GM21576 (cell line): ENCODE measurements at regions not wholly inside any gene's neighbourhood (a gene's known extent, or its start where the extent isn't known, plus 50 kb on each side); places are given as distances from the start of the nearest gene placed in this dataset.

Source experiments
- ATAC-seq: cut with Tn5 transposase; IDR thresholded peaks from one replicate; pipeline ENCODE4 v1.9.1; 2021; ENCODE audit warnings: mild to moderate bottlenecking, moderate library complexity; ENCODE audit not compliant: unreplicated experiment

DNA sequence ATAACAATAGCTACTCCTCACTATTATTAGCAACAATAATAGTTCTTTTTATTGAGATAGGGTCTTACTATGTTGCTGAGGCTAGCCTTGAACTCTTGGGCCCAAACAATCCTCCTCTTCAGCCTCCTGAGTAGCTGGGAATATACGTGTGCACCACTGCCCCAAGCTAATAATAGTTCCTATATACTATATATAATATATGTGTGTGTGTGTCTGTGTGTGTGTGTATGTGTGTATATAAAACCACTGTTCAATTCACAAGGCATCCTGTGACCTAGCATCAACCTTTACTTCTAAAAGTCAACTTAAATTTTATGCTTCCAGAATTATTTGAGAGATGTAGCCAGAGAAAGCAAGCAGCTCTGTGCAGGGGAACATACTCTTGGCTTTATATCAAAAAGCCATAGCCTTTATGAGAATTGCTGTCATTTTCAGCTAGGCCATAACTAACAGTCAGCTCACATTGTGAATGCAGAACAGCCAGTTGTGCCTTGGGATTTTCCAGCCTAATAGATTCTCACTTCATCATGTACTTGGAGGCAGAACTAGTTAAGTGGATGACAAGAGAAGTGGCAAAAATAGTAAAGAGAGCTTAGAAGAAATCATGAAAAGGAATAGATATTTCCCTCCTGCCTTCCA, 665.5 kb downstream of the NYAP2 start:
- ATAC-seq: no peak

DNA sequence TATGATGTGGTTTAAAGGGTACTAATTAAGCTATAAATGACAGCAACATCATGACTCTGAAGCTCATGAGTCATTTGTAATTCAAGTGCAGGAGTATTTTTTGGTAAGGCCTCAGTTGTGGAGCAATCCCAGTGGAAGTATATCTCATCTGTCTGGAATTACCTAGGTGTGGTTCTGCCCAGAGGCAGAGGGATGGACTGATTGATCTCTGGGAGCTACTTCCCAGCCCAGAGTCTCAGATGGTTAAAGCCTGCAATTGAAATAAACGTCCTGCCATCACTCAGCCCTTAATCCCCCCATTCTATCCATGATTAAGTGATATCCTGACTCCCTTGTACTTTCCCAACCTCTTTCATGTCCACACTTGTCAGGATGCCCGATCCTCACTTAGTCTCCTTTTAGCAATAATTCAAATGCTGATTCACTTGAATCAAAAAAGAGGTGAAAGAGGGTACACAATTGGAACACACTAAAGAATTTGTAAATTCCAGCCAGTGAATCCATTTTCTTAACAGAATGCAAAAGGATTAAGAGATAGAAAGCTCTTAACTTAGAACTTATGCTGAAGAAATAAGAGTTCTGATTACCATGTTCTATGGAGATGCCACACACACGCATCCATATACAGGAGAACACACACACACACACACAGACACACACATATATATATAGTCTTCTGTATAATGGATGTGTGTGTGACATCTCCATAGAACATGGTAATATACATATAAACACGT, 664.4 kb downstream of the NYAP2 start:
- ATAC-seq: no peak

DNA sequence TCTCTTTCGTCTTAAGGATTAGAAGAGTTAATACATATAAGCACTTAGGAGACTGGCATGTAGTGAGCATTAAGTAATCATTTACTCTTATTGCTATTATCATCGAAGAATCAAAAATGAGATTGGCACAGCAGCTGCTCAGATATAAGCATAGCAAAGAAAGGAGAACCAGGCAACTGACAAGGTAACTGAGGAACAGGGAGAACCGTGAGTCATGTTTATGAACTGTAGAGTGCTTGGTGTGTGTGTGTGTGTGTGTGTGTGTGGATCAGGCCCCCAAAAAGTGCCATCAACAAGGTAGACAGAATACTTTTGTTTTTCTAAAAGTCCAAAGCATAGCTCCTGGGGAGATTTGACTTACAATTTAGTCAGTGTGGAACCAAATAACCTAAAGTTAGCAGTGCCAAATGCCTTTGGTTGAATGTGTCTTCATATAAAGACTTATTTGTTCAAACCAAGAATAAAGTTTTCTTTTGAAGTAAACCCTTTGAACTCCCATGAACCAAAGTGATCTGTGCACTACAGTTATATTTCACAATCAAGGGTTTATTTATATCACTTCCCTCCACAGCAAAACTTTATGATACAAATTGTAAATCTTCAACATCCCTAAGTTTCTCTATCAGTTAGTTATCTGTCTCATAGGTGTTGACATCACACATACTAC, 660.6 kb downstream of the NYAP2 start:
- no peak for ATAC-seq

DNA sequence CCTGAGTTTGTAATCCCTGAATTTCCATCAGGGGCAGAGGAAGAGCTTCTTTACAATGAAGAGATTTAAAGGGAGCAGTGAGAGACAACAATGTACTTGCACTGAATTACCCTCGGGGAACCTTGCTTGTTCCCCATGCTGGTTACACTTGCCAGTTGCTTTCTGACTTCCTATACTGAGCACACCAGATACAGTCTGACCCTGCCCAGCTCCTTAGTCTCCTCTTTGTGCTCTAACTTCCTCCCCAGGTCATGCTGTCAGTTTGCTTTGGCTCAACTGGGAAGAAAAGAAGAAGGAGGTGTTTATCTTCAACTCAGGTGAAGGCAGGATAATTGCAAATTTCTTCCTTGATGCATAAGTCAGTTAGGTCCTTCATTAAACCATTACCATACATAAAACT, 658.4 kb downstream of the NYAP2 start:
- ATAC-seq: no peak

DNA sequence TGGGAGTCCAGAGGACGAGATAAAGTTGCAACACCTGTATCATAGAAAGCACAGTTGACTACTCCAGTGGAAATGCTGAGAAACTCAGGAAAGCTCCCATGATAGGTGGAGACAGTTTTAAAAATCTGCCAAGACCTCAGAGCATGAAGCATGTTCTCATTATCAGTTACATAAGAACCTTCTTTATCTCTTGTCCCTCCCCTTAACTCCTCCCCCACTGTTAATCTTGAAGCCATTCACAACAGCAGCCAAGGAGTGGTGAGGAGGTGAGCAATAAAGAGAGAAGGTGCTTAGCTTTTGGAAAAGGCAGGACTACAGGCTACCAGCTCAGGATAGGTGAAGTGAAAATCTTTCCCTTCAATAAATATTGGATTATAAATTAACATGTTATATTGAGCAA, 657.9 kb downstream of the NYAP2 start:
- no peak for ATAC-seq

DNA sequence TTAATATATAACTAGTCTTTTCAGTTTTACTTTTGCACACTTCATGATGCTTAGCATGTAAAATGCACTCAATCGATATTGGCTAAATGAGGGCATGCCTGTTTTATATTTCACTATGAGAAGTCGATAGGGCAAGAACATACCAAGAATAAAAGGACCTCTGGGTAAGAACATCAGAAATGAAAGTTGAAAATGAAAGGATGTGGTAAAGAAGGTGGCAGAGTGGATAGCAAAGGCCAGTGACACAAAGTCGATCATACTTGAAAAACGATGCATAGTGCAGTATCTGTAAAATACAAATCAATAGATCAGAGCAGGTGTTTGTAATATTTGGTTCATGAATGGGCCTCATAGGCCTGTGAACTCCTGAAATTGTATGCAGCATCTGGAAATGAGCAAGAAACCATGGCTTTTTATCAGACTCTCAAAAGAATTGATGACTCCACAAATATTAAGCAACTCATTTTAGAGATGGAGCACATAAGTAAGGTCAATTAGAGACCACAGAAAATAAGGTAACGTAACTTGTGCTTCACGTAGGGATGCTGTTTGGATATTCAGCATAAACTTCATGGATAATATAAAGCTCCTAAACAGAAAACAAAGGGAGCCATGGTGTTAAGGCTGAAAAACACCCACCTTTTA, 653.4 kb downstream of the NYAP2 start:
- no peak for ATAC-seq

DNA sequence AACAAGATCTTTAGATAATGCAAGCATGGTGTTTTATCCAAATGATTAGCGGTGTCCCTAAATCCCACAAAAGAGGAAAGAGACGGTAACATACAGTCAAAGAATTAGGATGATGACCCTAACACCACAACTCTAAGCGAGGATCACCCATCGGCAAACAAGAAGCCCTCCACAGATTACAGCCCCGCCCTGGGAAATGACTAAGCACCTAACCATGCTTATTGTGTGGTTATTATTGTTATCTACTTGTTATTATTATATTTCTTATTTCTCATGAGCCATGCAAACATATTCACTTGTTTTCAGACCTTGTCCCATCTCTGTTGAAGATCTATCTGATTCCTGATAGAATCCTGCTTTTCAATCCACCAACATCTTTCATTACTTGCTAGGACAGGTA, 651.3 kb downstream of the NYAP2 start:
- no peak for ATAC-seq

DNA sequence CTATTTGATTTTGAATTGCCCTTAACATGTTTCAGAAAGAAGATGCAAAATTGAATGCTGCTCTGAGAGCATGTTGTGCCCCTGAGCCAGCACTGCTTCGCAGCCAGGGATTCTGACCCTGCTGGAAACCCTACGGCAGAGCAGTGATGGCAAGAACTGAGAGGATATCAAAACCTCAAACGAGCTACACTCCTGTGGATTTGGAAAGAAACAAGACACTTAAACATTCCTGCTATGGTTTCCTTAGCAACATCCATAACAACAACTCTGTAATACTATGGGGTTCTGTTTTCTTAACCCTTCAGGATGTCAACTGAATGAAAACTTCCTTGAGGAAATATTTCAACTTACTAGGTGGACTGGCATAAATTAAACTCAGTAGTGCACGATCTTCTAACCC, 649.1 kb downstream of the NYAP2 start:
- no peak for ATAC-seq

DNA sequence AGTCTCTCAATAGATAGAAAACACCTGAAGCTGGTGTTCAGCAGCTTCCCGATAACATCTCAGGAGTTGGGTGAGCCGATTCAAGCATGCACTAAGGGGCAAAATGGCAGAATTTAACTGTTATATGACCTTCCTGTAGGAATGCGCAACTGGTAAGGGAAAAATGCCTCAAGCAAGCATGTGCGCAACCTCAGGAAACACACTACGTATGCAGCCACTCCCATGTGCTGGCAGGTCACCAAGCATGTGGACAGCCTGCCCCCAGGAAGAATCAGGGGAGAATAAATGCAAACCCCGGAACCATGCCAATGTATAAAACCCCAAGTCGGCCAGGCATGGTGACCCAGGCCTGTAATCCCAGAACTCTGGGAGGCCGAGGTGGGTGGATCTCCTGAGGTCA, 645.6 kb downstream of the NYAP2 start:
- ATAC-seq: no peak

DNA sequence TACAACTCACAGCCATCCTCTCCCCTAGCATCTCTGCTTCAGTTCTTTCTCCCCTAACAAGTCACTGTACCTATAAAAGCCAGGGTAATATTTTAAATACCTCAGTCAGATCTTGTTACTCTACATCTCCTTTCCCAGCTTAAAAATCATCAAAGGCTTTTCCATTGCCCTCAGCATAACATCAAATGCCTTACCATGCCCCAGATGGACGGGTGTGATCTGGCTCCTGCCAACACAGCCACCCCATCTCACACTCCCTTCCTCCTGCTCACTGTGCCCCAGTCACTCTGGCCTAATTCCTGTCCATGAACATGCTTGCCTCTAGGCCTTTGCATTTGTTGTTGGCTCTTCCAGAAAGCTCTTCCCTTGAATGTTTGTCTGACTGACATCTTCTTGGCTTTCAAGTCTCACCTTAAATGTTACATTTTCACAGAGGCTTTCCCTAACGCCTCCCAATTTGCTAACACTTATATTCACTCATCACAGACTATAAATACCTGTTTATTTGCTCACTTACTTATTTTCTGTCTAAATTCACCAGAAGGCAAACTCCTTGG, 640.9 kb downstream of the NYAP2 start:
- ATAC-seq: no peak

DNA sequence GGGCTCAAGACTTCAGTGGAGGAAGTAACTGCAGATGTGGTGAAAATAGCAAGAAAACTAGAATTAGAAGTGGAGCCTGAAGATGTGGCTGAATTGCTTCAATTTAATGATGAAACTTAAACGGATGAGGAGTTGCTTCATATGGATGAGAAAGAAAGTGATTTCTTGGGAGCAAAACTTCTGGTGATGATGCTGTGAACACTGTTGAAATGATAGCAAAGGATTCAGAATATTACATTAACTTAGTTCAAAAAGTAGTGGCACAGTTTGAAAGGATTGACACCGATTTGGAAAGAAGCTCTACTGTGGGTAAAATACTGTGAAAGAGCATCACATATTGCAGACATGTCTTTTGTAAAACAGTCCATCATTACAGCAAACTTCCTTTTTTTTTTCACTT, 638.0 kb downstream of the NYAP2 start:
- no peak for ATAC-seq

DNA sequence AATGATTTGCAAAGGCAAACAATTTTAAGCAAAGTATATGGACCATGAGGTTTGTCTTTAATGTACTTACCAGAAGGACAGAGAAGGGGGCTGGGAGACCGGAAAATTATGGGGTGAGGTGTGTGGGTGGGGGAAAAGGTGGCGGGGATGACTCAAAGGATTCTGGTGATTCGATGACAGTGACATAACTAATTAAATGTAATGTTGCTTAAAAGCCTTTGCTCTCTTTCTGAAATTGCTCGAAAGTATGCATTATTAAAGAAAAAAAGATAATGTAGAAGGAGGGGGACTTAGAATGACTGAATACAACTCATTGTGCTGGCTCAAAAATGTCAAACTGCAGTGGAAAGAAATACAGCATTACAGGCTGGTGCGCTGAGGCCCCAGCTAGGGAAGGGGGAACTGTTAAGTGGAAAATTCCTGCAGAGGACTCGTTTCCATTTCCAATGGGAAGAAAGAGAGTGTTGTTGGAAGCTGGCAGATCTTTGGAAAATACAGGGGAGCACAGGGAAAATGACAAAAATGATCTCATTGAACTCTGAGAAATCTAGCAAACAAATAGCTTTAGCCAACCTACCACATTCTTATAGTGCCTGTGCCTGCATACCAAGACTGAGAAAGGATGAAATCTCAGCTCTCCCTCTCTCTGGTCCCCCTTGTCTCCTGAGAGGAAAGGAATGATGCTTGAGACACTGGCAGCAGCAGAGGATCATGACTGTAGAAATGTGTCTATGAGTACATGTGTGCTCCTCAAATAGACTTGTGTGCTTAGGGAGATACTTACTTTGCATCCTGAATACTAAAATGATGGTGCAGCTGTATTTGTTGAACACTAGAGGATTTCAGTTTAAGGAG, 632.4 kb downstream of the NYAP2 start:
- no peak for ATAC-seq

DNA sequence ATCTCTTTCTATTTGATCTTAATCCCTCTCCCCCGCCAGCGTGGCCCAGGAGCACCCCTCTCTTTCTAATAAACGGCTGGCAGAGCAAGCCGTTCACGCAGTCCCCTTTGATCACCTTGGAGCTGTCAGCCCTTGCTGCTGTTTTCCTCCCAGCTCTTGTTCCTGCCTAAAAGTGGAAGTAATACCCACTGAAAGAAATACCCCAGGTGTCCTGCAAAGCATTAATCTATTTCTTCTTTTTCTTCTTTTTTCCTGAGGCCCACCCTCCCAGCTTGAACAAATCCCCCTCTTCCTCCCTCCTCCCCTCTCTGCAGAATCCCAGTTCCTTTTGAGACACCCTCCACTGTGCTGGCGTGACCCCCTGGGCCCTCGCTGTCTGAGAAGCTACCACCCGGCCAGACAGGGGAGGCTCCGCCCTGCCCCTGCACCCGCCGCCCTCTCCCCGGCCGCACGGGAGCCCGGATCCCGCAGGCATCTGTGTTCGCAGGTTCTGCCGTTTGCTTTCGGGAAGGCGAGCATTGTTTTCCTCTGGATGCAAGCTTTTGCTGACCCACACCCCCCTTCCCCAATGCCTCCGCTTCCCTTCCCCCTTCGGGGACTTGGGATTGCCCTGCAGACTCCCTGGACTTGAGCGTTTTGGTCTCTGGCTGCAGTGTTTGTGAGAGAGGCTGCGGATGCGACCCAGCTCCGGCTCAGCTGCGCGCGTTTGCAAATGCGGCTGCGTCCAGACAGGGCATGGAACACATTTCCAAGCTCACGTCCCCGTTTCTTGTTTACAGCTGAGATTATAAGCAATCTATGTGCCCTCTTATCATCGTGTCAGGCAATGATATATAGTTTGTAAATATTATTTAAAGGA, 631.5 kb downstream of the NYAP2 start:
- ATAC-seq: no peak

DNA sequence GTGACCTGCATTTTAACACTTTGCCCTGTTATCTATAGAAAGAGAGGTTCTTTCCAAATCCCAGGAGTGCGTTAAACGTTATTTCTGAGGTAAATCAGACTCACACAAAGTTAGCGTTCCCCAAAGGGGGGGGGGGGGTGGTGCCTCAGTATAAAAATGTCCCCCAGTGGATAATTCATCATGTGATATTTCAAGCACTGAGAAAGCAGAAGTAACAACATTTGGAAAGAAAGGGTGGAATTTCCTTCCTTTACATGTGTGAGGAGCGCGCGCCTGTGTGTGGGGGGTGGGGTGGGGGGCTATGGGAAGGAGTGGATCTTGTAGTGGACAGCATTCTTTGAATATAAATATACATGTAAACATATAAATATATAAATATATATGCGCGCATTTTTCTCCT, 630.9 kb downstream of the NYAP2 start:
- no peak for ATAC-seq

DNA sequence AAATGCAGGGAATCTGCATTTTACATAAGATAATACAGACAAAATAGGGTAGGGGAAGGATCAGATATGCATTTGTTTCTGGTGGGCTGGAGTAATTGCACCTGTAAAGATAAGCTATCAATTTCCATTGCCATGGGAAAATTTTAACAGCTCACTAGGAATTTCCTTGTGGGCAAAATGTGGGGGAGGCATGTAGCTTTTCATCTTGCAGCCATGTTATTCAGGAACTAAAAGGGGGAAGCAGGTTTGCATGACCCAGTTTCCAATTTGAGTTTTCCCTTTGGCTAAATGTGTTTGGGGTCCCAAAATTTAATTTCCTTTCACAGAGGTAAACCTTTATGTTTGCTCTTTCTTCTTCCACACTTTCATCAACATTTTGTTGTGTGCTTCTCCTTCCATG, 624.4 kb downstream of the NYAP2 start:
- ATAC-seq: no peak

DNA sequence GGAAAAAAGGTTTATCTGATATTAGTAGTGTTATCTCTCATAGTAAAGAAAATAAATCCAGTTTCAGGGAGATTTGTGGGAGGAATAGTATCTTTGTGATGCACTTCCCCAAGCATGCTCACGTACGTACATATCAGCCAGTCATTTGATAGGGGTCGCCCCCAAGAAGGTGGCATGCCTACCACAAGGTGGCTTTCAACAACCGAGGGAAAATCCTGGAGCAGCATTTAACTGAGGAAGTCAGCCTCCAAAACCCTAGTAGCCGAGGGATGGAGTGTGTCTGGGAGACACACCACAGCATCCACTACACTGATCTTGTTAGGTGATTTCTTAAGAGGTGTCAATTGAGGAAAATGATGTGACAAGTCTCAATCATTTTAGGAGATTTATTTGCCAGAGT, 623.9 kb downstream of the NYAP2 start:
- no peak for ATAC-seq

DNA sequence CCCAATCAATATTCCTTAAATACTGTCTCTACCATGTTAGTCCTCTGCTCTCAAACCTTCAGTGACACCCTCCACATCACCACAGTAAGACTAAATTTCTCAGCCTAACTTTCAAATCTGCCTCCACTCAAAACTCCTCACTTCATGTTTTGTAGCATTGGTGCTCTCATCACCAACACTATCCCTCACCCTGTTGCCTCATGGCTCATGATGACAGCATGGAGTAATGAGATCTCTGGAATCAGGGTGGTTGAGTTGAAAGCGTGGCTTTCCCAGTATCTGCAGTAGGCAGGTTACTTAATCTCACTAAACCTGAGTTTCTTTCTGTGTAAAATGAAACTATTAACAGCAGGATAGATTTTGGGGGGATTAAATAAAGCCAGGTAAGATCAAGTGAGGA, 621.4 kb downstream of the NYAP2 start:
- no peak for ATAC-seq

DNA sequence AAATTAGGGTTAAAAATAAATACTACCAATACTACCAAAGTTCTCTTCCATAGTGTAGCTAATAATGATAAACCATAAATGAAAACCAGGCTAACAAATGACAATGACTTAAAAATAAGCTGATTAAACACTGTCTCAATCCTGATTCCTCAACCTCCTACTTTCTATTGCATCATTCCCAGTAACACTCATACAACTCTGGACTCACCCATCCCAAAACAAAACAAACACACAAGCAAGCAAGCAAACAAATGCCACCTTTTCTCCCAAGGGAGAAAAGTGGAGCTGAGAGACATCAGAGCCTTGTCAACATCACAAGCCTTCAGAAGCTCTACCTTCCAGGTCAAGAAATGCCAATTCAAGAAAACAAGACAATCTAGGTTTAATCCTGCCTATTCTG, 620.7 kb downstream of the NYAP2 start:
- ATAC-seq: no peak

DNA sequence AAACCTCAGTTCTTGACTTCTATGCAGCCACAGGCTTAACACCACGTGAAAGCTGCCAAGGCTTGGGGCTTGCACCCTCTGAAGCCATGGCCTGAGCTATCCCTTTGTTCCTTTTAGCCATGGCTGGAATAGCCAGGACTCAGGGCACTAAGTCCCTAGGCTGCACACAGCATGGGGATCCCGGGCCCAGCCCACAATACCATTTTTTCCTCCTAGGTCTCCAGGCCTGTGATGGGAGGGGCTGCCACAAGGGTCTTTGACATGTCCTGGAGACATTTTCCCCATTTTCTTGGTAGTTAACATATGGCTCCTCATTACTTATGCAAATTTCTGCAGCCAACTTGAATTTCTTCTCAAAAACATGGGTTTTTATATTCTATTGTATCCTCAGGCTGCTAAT, 619.1 kb downstream of the NYAP2 start:
- no peak for ATAC-seq

DNA sequence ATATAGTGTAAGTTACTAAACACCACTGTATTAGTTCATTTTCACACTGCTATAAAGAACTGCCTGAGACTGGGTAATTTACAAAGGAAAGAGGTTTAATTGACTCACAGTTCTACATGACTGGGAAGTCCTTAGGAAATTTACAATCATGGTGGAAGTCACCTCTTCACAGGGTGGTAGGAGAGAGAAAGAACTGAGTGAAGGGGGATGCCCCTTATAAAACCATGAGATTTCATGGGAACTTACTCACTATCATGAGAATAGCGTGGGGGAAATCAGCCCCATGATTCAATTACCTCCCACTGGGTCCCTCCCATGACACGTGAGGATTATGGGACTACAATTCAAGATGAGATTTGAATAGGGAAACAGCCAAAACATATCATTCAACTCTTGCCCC, 618.0 kb downstream of the NYAP2 start:
- no peak for ATAC-seq
